ENCODE measurements at regions not wholly inside any gene's neighbourhood (a gene's known extent, or its start where the extent isn't known, plus 50 kb on each side); places are given as distances from the start of the nearest gene placed in this dataset.

DNA sequence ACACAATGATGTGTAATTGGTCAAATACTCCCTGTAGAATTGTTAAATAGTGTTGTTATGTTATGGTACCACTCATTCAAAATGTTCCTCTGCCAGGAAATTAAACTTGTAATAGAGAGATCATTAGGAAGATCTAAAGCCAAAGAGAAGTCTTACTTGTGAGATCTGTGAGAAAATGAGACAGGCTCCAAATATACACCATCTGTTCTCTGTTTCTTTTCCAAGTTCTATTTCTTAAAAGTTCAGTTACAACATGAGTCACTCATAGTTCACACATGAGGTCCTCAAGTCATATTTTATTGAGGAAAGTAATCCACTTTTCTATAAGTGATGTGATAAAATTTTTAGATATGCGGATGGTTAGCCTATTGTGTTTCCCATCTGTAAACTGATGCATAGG lies 1038.1 kb upstream of the PRR20A start:
- TF ChIP-seq EZH2phosphoT487 (IDR thresholded peaks at IDR 0.05; ENCODE audit: borderline replicate concordance, low read length), result no peak
- TF ChIP-seq, protein P1, sequence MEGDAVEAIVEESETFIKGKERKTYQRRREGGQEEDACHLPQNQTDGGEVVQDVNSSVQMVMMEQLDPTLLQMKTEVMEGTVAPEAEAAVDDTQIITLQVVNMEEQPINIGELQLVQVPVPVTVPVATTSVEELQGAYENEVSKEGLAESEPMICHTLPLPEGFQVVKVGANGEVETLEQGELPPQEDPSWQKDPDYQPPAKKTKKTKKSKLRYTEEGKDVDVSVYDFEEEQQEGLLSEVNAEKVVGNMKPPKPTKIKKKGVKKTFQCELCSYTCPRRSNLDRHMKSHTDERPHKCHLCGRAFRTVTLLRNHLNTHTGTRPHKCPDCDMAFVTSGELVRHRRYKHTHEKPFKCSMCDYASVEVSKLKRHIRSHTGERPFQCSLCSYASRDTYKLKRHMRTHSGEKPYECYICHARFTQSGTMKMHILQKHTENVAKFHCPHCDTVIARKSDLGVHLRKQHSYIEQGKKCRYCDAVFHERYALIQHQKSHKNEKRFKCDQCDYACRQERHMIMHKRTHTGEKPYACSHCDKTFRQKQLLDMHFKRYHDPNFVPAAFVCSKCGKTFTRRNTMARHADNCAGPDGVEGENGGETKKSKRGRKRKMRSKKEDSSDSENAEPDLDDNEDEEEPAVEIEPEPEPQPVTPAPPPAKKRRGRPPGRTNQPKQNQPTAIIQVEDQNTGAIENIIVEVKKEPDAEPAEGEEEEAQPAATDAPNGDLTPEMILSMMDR (IDR thresholded peaks at IDR 0.05; ENCODE audit: low read depth, low read length, poor library complexity, severe bottlenecking), result no peak
